Neural progenitor cell (in vitro differentiated cells): ENCODE measurements at regions not wholly inside any gene's neighbourhood (a gene's known extent, or its start where the extent isn't known, plus 50 kb on each side); places are given as distances from the start of the nearest gene placed in this dataset.

Experiments
- DNase-seq: peaks from one replicate; pipeline ENCODE4 v3.0.0-alpha.2; 2016; ENCODE audit warnings: low spot score
- H2AFZ ChIP-seq: fragments of 200-600 bp; sonication (generic); replicated peaks from 2 replicates; pipeline ENCODE4 v1.6.1; 2016; ENCODE audit warnings: antibody characterized with exemption
- H3F3A ChIP-seq: fragments of 200-600 bp; sonication (generic); 2 replicates; pipeline ENCODE4 v1.6.1; 2016; ENCODE audit warnings: antibody characterized with exemption, low read depth
- H3K27ac ChIP-seq: fragments of 200-600 bp; sonication (generic); 2 replicates; pipeline ENCODE4 v1.5.1; 2016; ENCODE audit warnings: mild to moderate bottlenecking
- H3K27me3 ChIP-seq: fragments of 200-600 bp; sonication (generic); 2 replicates; pipeline ENCODE4 v1.6.1; 2016; ENCODE audit warnings: mild to moderate bottlenecking, moderate library complexity
- H3K36me3 ChIP-seq: fragments of 200-600 bp; sonication (generic); 2 replicates; pipeline ENCODE4 v1.5.1; 2016
- H3K4me1 ChIP-seq: fragments of 200-600 bp; sonication (generic); 2 replicates; pipeline ENCODE4 v1.6.1; 2016; ENCODE audit warnings: mixed run types
- H3K4me2 ChIP-seq: fragments of 200-600 bp; sonication (generic); 2 replicates; pipeline ENCODE4 v1.6.1; 2016
- H3K4me3 ChIP-seq: fragments of 200-600 bp; sonication (generic); 2 replicates; pipeline ENCODE4 v1.5.1; 2016
- H3K79me2 ChIP-seq: fragments of 200-600 bp; sonication (generic); 2 replicates; pipeline ENCODE4 v1.6.1; 2016; ENCODE audit warnings: low read depth
- H3K9ac ChIP-seq: fragments of 200-600 bp; sonication (generic); 2 replicates; pipeline ENCODE4 v1.6.1; 2016
- H3K9me3 ChIP-seq: fragments of 200-600 bp; sonication (generic); 2 replicates; pipeline ENCODE4 v1.5.1; 2016; ENCODE audit warnings: low read depth
- H4K20me1 ChIP-seq: fragments of 200-600 bp; sonication (generic); 2 replicates; pipeline ENCODE4 v1.6.1; 2016; ENCODE audit warnings: low read depth
- H3K27ac Mint-ChIP-seq: 3 replicates; pipeline ENCODE4 v1.8.0; 2021; ENCODE audit warnings: mixed read lengths
- H3K27me3 Mint-ChIP-seq: 2 replicates; pipeline ENCODE4 v1.8.0; 2022; ENCODE audit warnings: low read depth, mild to moderate bottlenecking, inconsistent platforms, moderate library complexity, mixed read lengths; ENCODE audit not compliant: insufficient read depth
- H3K36me3 Mint-ChIP-seq: 3 replicates; pipeline ENCODE4 v1.8.0; 2021; ENCODE audit warnings: mixed read lengths
- H3K4me1 Mint-ChIP-seq: 3 replicates; pipeline ENCODE4 v1.8.0; 2021; ENCODE audit warnings: mixed read lengths
- H3K4me3 Mint-ChIP-seq: 3 replicates; pipeline ENCODE4 v1.8.0; 2021; ENCODE audit warnings: mild to moderate bottlenecking, moderate library complexity, mixed read lengths
- H3K9me3 Mint-ChIP-seq: 3 replicates; pipeline ENCODE4 v1.8.0; 2020; ENCODE audit warnings: mixed read lengths
- CTCF ChIP-seq: fragments of 200-600 bp; sonication (generic); IDR thresholded peaks from 2 replicates; pipeline ENCODE4 v1.5.1; 2017; ENCODE audit warnings: antibody characterized with exemption, mild to moderate bottlenecking
- EZH2 ChIP-seq: fragments of 200-600 bp; sonication (generic); IDR thresholded peaks from 2 replicates; pipeline ENCODE4 v1.6.1; 2017; ENCODE audit warnings: antibody characterized with exemption, mild to moderate bottlenecking, moderate library complexity
- EZH2phosphoT487 ChIP-seq: fragments of 200-600 bp; sonication (generic); IDR thresholded peaks from 2 replicates; pipeline ENCODE4 v1.6.1; 2017; ENCODE audit warnings: antibody characterized with exemption

GRCh38 chr13:110789871-110790270 is 76.4 kb downstream of the ING1 start:
- no peak overlapping the region for H3K4me2 ChIP-seq
- peaks cover 10% of the 10 kb centered on the region for H3K27me3 Mint-ChIP-seq
- H3K36me3 Mint-ChIP-seq, result peaks cover 4% of the 10 kb centered on the region

DNA sequence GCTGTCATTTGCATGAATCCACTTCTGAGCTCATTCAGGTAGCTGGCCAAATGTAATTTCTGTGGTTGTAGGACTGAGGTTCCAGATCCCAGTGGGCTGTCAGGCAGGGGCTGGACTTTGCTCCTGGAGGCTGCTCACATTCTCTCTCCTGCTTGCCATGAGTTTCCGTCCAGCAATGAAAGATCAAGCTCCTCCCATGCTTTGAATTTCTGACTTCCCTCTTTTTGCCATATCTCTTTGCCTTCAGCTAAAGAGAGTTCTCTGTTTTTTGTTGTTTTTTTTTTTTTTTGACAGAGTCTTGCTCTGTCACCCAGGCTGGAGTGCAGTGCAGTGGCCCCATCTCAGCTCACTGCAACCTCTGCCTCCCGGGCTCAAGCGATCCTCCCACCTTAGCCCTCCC is 76.9 kb downstream of the ING1 start:
- Mint-ChIP-seq H3K4me3 (no peak overlapping the region), H3K27me3 (peaks cover 13% of the 10 kb centered on the region), H3K36me3 (peaks cover 4% of the 10 kb centered on the region), H3K9me3 (peaks cover 10% of the 10 kb centered on the region), H3K27ac (no peak overlapping the region), H3K4me1 (peaks cover 8% of the 10 kb centered on the region)
- Histone ChIP-seq H3K4me2 (no peak overlapping the region), H4K20me1 (no peaks in the 10 kb centered on the region), H3K79me2 (no peaks in the 10 kb centered on the region), H3K4me3 (no peak overlapping the region), H2AFZ (no peak overlapping the region), H3F3A (no peaks in the 10 kb centered on the region), H3K9ac (no peak overlapping the region), H3K9me3 (no peaks in the 10 kb centered on the region), H3K27ac (no peak overlapping the region), H3K36me3 (no peaks in the 10 kb centered on the region), H3K27me3 (peaks cover 3% of the 10 kb centered on the region), H3K4me1 (peaks cover 8% of the 10 kb centered on the region)
- DNase-seq, result no peak
- TF ChIP-seq EZH2phosphoT487, result no peak
- TF ChIP-seq EZH2, result no peak
- TF ChIP-seq CTCF, result no peak

More at GRCh38 chr13:110789871-110790270, 76.4 kb downstream of the ING1 start:
- H3K27ac Mint-ChIP-seq, result no peak overlapping the region
- no peak overlapping the region for H3K9ac ChIP-seq
- peaks cover 4% of the 10 kb centered on the region for H3K4me1 Mint-ChIP-seq
- no peak overlapping the region for H3K4me3 Mint-ChIP-seq
- H2AFZ ChIP-seq, result no peak overlapping the region
- no peak overlapping the region for H3K27ac ChIP-seq
- H3K36me3 ChIP-seq, result no peaks in the 10 kb centered on the region
- H3K27me3 ChIP-seq, result no peaks in the 10 kb centered on the region
- H3K9me3 Mint-ChIP-seq, result peaks cover 10% of the 10 kb centered on the region
- H3F3A ChIP-seq, result no peaks in the 10 kb centered on the region
- H3K9me3 ChIP-seq, result no peaks in the 10 kb centered on the region
- peaks cover 4% of the 10 kb centered on the region for H3K4me1 ChIP-seq
- H3K4me3 ChIP-seq, result no peak overlapping the region
- no peak for DNase-seq
- H3K79me2 ChIP-seq, result no peaks in the 10 kb centered on the region
- no peaks in the 10 kb centered on the region for H4K20me1 ChIP-seq
- no peak for TF ChIP-seq EZH2phosphoT487
- TF ChIP-seq EZH2, result no peak
- TF ChIP-seq CTCF, result no peak

- Histone ChIP-seq H2AFZ (no peak overlapping the region), H3K36me3 (no peaks in the 10 kb centered on the region), H3K79me2 (no peaks in the 10 kb centered on the region), H3F3A (no peaks in the 10 kb centered on the region), H3K4me2 (no peak overlapping the region), H3K27ac (no peak overlapping the region), H3K27me3 (peaks cover 42% of the 10 kb centered on the region), H3K4me1 (peaks cover 8% of the 10 kb centered on the region), H4K20me1 (no peaks in the 10 kb centered on the region), H3K9me3 (no peaks in the 10 kb centered on the region), H3K4me3 (no peak overlapping the region), H3K9ac (no peak overlapping the region)
- Mint-ChIP-seq H3K9me3 (peaks cover 10% of the 10 kb centered on the region), H3K4me1 (peaks cover 24% of the 10 kb centered on the region), H3K36me3 (peaks cover 4% of the 10 kb centered on the region), H3K27ac (no peak overlapping the region), H3K27me3 (peaks cover 15% of the 10 kb centered on the region), H3K4me3 (no peak overlapping the region)
- DNase-seq, result no peak
- TF ChIP-seq EZH2phosphoT487, result no peak
- TF ChIP-seq CTCF, result no peak
- no peak for TF ChIP-seq EZH2
These were observed 80.7 kb downstream of the ING1 start for GRCh38 chr13:110794209-110794608.
